ENCODE measurements at regions not wholly inside any gene's neighbourhood (a gene's known extent, or its start where the extent isn't known, plus 50 kb on each side); places are given as distances from the start of the nearest gene placed in this dataset.
A peak's percentile ranks its signal among the peaks of the same experiment; 100 is the strongest.
"Not testable (repeated sequence)": the region's sequence is repeated elsewhere in the genome, so short reads cannot be mapped to it uniquely, and the experiment has no call there.

DNA sequence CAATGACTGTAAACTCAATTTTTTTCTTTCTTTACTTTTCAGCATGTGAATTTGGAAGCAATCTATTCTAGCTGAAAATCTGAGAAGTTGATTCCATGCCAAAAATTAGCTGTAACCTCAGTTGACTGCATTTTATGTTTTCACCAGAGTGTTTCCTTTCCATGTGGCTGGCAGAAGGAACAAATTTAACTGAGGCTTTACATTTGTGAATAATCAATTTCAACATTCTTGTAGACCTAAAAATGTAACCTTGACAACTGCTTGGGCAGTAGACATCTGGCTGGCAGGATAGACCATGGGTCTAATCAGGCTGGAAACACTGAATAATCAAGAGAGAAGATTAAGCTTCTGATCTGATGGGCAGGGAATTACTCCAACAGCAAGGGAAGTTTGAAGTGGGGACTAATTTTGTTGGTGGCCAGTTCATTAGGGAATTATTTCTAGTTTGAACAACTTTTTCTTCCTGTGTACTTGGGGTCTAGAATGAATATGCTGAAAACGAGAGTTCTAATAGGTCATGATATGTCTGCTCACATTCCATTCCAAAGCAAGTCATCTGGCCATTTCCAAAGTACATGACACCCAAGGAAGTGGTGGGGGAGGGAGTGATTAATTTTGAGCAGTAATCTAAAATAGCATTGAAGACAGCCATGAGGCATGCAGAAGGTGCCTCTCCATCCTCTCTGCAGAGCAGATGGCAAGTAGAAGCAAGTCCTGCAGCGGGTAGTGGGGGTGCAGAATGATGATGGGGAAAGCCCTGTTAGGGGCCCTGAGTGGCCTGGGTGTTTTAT lies 68.2 kb downstream of the ATP23 start:
- no peak for DNase-seq (ENCODE audit: low read depth in 2 of 2)
- TF ChIP-seq, protein P1, sequence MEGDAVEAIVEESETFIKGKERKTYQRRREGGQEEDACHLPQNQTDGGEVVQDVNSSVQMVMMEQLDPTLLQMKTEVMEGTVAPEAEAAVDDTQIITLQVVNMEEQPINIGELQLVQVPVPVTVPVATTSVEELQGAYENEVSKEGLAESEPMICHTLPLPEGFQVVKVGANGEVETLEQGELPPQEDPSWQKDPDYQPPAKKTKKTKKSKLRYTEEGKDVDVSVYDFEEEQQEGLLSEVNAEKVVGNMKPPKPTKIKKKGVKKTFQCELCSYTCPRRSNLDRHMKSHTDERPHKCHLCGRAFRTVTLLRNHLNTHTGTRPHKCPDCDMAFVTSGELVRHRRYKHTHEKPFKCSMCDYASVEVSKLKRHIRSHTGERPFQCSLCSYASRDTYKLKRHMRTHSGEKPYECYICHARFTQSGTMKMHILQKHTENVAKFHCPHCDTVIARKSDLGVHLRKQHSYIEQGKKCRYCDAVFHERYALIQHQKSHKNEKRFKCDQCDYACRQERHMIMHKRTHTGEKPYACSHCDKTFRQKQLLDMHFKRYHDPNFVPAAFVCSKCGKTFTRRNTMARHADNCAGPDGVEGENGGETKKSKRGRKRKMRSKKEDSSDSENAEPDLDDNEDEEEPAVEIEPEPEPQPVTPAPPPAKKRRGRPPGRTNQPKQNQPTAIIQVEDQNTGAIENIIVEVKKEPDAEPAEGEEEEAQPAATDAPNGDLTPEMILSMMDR (IDR thresholded peaks at IDR 0.05; ENCODE audit: low read depth, low read length), result no peak
- H3K4me3 ChIP-seq (replicated peaks in 1 of 2; ENCODE audit: low read depth in 2 of 2, low read length in 2 of 2), result no peak overlapping the region

DNA sequence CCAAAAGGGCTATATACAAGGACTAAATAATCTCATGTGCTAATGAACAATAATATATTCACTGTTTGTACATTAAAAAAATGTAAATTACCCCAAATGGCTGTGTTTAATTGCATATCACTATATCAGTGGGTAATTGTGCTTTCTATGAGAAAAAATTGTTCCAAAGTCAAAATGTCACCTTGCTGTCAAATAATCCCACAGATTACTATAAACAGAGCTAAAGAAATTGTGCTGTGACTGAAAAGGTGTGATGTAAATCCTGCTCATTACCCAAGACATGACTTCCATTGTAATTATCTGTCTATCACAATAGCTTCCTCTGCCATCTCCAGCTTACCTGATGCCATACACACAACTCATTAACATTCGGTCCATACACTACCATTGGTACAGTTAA lies 70.3 kb downstream of the ATP23 start:
- no peak overlapping the region for H3K4me3 ChIP-seq (replicated peaks in 1 of 2; ENCODE audit: low read depth in 2 of 2, low read length in 2 of 2)
- TF ChIP-seq, protein P1 (IDR thresholded peaks at IDR 0.05; ENCODE audit: low read depth, low read length), result no peak
- DNase-seq (ENCODE audit: low read depth in 2 of 2), result no peak

DNA sequence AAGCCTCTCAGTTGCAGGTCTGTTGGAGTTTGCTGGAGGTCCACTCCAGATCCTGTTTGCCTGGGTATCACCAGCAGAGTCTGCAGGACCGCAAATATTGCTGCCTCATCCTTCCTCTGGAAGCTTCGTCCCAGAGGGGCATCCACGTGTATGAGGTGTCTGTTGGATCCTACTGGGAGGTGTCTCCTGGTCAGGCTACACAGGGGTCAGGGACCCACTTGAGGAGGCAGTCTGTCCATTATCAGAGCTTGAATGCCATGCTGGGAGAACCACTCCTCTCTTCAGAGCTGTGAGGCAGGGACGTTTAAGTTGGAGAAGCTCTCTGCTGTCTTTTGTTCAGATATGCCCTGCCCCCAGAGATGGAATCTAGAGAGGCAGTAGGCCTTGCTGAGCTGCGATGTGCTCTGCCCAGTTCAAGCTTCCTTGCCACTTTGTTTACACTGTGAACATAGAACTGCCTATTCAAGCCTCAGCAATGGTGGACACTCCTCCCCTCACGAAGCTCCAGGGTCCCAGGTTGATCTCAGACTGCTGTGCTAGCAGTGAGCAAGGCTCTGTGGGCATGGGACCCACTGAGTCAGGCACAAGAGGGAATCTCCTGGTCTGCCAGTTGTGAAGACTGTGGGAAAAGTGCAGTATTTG lies 81.1 kb downstream of the ATP23 start:
- DNase-seq (ENCODE audit: low read depth in 2 of 2); H3K4me3 ChIP-seq (replicated peaks in 1 of 2; ENCODE audit: low read depth in 2 of 2, low read length in 2 of 2): not testable (repeated sequence)

DNA sequence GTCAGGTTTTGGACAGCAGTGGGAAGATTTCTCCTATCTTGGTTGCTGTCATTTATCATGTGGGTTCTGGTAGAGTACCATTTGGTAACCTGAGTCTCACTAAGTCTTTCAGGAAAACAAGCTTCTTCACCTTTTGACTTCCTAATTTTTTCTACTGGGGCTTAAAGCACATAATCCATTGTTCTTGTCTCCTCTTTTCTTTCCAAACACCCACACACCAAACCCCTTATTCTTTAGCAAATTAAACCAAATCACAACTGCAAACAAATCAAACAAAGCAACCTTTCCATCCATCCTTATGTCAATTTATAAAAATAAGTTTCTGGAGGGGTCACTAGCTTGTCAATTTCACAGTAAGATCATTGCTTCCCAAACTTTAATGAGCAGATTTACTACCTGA lies 84.1 kb downstream of the ATP23 start:
- DNase-seq (ENCODE audit: low read depth in 2 of 2), result no peak
- no peak overlapping the region for H3K4me3 ChIP-seq (replicated peaks in 1 of 2; ENCODE audit: low read depth in 2 of 2, low read length in 2 of 2)
- TF ChIP-seq, protein P1 (IDR thresholded peaks at IDR 0.05; ENCODE audit: low read depth, low read length), result no peak

DNA sequence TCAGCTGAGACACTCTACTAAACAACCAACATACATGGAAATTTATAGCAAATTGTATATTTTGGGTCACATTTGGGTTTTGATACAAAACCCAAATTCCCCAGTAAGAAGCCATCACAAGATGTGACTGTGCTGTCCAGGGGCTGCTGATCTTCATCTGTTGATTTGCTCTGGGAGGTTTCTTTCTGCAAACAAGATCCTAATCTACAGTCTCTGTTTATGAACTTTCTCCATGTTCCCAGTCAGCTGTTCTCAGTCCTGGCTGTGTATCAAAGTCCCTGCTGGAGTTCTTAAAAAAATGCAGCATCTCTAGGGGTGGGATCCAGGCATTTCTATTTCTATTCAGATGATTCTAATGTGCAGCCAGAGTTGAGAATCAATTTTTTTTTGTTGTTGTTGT lies 85.1 kb downstream of the ATP23 start:
- TF ChIP-seq, protein P1 (IDR thresholded peaks at IDR 0.05; ENCODE audit: low read depth, low read length), result no peak
- DNase-seq (ENCODE audit: low read depth in 2 of 2), result peak in 1 of 2 donors; percentile 6
- H3K4me3 ChIP-seq (replicated peaks in 1 of 2; ENCODE audit: low read depth in 2 of 2, low read length in 2 of 2), result no peak overlapping the region

DNA sequence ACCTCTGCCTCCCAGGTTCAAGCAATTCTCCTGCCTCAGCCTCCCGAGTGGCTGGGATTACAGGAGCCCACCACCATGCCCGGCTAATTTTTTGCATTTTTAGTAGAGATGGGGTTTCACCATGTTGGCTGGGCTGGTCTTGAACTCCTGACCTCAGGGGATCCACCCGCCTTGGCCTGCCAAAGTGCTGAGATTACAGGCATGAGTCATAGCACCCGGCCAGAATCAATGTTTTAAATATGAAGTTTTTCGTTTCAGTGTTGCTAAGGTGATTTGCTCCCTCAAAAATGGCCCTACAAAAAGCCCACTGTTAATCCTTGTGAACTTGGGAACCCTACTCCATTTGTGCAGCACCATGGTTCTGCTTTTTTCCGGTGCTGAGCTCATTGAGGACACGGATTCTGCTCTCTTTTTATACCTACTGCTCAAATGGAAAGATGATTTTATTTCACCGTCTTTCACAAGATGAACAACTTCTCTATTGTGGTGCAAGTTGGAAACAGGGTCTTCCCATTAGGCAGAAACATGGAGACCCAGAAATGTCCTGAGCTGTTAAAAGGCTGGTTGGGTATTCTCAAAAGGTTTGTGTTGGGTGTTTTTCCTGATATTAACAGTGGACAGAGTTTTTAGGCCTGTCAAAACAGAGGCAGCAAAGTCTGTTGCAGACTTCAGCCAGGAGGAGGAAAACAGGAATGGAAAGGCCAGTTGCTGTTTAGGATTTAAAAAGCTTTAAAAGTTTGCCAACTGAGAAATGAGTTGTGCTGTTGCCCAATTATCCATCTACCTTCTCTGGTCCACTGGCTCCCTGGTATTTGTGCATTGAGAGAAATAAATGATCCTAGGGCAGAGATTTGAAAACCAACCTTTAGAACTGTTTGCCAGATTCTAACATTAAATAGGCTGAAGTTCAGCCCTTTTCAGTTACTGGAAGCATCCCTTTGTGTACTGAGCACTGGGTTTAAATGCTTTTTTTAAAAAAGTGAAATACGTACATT lies 85.8 kb downstream of the ATP23 start:
- peak; percentile 5 to 8 for DNase-seq (ENCODE audit: low read depth in 2 of 2)
- TF ChIP-seq, protein P1 (IDR thresholded peaks at IDR 0.05; ENCODE audit: low read depth, low read length), result no peak

More for the DNA sequence above, 85.8 kb downstream of the ATP23 start:
- H3K4me3 ChIP-seq (replicated peaks in 1 of 2; ENCODE audit: low read depth in 2 of 2, low read length in 2 of 2), result no peak overlapping the region

Measured in cardiac fibroblast (primary cell).